MCF 10A (cell line): ENCODE measurements at regions not wholly inside any gene's neighbourhood (a gene's known extent, or its start where the extent isn't known, plus 50 kb on each side); places are given as distances from the start of the nearest gene placed in this dataset.

Experiments used
- BruUV-seq: library from RNA; stranded (reverse); fragments of 400-500 nt; replicated peaks from 2 replicates; lab custom pipeline; 2021; lab: Mats Ljungman, UMichigan
- CTCF ChIA-PET: fragments of 300-600 bp; sonication (Branson Sonifier 250); formaldehyde crosslinking; extraction: SDS; loops from one replicate; lab custom pipeline; 2021; ENCODE audit warnings: antibody characterized with exemption, inconsistent platforms; lab: Yijun Ruan, JAX
- POLR2A ChIA-PET: fragments of 300-600, 350-650 bp; sonication (Branson Sonifier 250); formaldehyde crosslinking; extraction: SDS; loops from one replicate; lab custom pipeline; 2020; ENCODE audit warnings: antibody characterized with exemption, inconsistent platforms; lab: Yijun Ruan, JAX
- DNase-seq: peaks from one replicate; pipeline ENCODE4 v3.0.0-alpha.2; 2018; ENCODE audit not compliant: unreplicated experiment
- H3K27ac Mint-ChIP-seq: one replicate; pipeline ENCODE4 v1.8.0; 2022; ENCODE audit warnings: mild to moderate bottlenecking, low read depth, mixed read lengths; ENCODE audit not compliant: unreplicated experiment
- H3K27me3 Mint-ChIP-seq: one replicate; pipeline ENCODE4 v1.8.0; 2022; ENCODE audit warnings: mixed read lengths; ENCODE audit not compliant: insufficient read depth, unreplicated experiment
- H3K36me3 Mint-ChIP-seq: one replicate; pipeline ENCODE4 v1.8.0; 2022; ENCODE audit warnings: mild to moderate bottlenecking, moderate library complexity, mixed read lengths; ENCODE audit not compliant: insufficient read depth, unreplicated experiment
- H3K4me1 Mint-ChIP-seq: one replicate; pipeline ENCODE4 v1.8.0; 2022; ENCODE audit warnings: mixed read lengths; ENCODE audit not compliant: insufficient read depth, unreplicated experiment
- H3K4me3 Mint-ChIP-seq: one replicate; pipeline ENCODE4 v1.8.0; 2022; ENCODE audit warnings: mild to moderate bottlenecking, moderate library complexity, mixed read lengths; ENCODE audit not compliant: unreplicated experiment
- H3K9me3 Mint-ChIP-seq: one replicate; pipeline ENCODE4 v1.8.0; 2022; ENCODE audit warnings: mixed read lengths; ENCODE audit not compliant: unreplicated experiment
- intact Hi-C: fragments of 100-400 bp; cut with micrococcal nuclease; formaldehyde crosslinking; loops from 2 replicates; pipeline ENCODE4 v1.14.1; 2022
- TF ChIP-seq, protein P1 (sequence below): fragments of 200-600 bp; IDR thresholded peaks from one replicate; pipeline ENCODE4 v1.8.0; 2022; ENCODE audit warnings: antibody characterized with exemption, mild to moderate bottlenecking; ENCODE audit not compliant: unreplicated experiment

DNA sequence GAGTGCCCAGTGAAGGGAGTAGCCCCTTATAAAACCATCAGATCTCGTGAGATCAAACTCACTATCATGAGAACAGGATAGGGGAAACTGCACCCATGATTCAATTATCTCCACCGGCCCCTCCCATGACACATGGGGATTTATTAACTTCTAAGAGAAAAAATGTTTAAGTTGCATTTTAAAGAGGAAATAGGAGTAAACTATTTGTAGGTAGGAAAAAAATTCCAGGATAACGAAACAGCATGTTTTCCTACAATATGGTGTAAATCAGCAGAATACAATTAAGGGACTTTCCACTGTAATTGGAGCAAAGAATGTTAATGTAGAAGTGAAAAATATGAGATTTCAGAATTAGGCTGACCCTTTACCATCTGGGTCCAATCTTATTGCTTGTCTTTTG, 63.9 kb downstream of the FBXO5 start:
- H3K27ac Mint-ChIP-seq = no peak overlapping the region

DNA sequence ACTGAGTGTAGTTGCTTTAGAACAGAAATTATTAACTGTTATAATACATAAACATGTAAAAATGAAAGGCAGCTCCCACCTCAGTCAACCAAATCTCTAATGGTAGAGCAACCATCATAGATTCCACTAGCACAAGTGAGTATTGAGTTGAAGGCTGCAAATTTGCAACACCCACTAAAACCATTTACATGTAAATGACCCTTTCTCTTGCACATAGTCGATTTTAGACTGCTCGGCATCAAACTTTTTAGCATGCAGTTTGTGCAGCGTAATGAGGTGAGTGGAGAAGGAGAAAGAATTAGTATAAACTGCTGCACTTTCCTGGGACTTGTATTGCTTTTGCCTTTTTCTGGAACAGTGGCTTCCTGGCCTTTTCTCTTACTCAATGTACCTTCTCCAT, 62.8 kb downstream of the FBXO5 start:
- DNase-seq = no peak

More for the DNA sequence above, 63.9 kb downstream of the FBXO5 start:
- ChIA-PET CTCF (no interaction called here), POLR2A (no interaction called here)
- no TSS peak for BruUV-seq
- no peak for DNase-seq
- H3K36me3 Mint-ChIP-seq = no peaks in the 10 kb centered on the region
- H3K9me3 Mint-ChIP-seq = peaks cover under 1% of the 10 kb centered on the region
- TF ChIP-seq, protein P1, sequence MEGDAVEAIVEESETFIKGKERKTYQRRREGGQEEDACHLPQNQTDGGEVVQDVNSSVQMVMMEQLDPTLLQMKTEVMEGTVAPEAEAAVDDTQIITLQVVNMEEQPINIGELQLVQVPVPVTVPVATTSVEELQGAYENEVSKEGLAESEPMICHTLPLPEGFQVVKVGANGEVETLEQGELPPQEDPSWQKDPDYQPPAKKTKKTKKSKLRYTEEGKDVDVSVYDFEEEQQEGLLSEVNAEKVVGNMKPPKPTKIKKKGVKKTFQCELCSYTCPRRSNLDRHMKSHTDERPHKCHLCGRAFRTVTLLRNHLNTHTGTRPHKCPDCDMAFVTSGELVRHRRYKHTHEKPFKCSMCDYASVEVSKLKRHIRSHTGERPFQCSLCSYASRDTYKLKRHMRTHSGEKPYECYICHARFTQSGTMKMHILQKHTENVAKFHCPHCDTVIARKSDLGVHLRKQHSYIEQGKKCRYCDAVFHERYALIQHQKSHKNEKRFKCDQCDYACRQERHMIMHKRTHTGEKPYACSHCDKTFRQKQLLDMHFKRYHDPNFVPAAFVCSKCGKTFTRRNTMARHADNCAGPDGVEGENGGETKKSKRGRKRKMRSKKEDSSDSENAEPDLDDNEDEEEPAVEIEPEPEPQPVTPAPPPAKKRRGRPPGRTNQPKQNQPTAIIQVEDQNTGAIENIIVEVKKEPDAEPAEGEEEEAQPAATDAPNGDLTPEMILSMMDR = no peak
- no peaks in the 10 kb centered on the region for H3K4me1 Mint-ChIP-seq
- no peak overlapping the region for H3K4me3 Mint-ChIP-seq
- peaks cover 60% of the 10 kb centered on the region for H3K27me3 Mint-ChIP-seq
- intact Hi-C loops = no loop called here

More for the DNA sequence above, 62.8 kb downstream of the FBXO5 start:
- CTCF ChIA-PET = no interaction called here
- no peaks in the 10 kb centered on the region for H3K4me1 Mint-ChIP-seq
- H3K36me3 Mint-ChIP-seq = no peaks in the 10 kb centered on the region
- no peak overlapping the region for H3K4me3 Mint-ChIP-seq
- BruUV-seq = no TSS peak
- H3K9me3 Mint-ChIP-seq = no peaks in the 10 kb centered on the region
- intact Hi-C loops = no loop called here
- peaks cover 60% of the 10 kb centered on the region for H3K27me3 Mint-ChIP-seq
- no peak overlapping the region for H3K27ac Mint-ChIP-seq
- POLR2A ChIA-PET = no interaction called here
- TF ChIP-seq, protein P1 = no peak
